ENCODE measurements at regions not wholly inside any gene's neighbourhood (a gene's known extent, or its start where the extent isn't known, plus 50 kb on each side); places are given as distances from the start of the nearest gene placed in this dataset.

DNA sequence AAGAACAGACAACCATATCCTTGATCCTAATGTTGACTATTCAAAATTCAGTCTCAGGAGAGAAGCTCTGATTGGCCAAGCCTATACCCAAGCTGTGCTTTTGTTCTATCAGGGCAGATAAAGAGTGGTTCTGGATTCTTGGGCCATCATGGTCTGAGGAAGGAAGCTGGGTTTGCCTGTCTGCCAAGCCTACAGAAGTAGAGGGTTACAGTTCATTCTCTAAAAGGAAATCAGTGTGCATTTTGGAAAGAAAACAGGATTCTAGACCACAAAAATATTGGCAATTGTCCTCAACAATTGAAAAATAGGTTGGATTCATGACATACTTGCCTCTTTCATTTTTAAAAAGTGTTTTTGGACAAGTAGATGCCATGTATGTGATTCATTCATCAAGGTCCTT is 145.4 kb upstream of the BMP2 start:
- no peak for ATAC-seq

GRCh38 chr20:6618051-6618450 is 149.4 kb upstream of the BMP2 start:
- no peak for ATAC-seq
- intact Hi-C loops (cut with micrococcal nuclease; ENCODE audit: unreplicated experiment) = no loop called here
- in situ Hi-C loops (cut with HindIII; ENCODE audit: low pct_unique_long_range_greater_than_20kb, low sequenced_read_pairs) = no loop called here
- BruUV-seq (replicated peaks) = no TSS peak
- POLR2A ChIA-PET = no interaction called here
- Histone ChIP-seq H3K9me3 (ENCODE audit: control insufficient read depth, insufficient read depth, low read depth, low read length) (peaks cover 3% of the 10 kb centered on the region; the same call in 1 of the 2 replicates), H3K27ac (ENCODE audit: low read length) (no peak overlapping the region), H3K4me1 (ENCODE audit: control insufficient read depth, insufficient read depth, low read length) (no peaks in the 10 kb centered on the region), H3K4me3 (ENCODE audit: low read depth in 2 of 2, low read length in 2 of 2) (no peak overlapping the region), H3K27me3 (ENCODE audit: control insufficient read depth, insufficient read depth, low read length) (no peaks in the 10 kb centered on the region), H3K36me3 (ENCODE audit: control insufficient read depth, insufficient read depth, low read length) (no peaks in the 10 kb centered on the region)
- CTCF ChIA-PET = no interaction called here
- DNase-seq (ENCODE audit: low read depth, low spot score) = no peak
- TF ChIP-seq POLR2AphosphoS5 (IDR thresholded peaks at IDR 0.05; ENCODE audit: low read depth, low read length) (no peak), CTCF (IDR thresholded peaks at IDR 0.05) (no peak), SIN3A (IDR thresholded peaks at IDR 0.05; ENCODE audit: borderline replicate concordance, insufficient read depth, low read depth, low read length) (no peak)

More for the DNA sequence above, 145.4 kb upstream of the BMP2 start:
- Histone ChIP-seq H3K27ac (ENCODE audit: low read length) (no peak overlapping the region), H3K4me1 (ENCODE audit: control insufficient read depth, insufficient read depth, low read length) (no peaks in the 10 kb centered on the region), H3K36me3 (ENCODE audit: control insufficient read depth, insufficient read depth, low read length) (no peaks in the 10 kb centered on the region), H3K4me3 (ENCODE audit: low read depth in 2 of 2, low read length in 2 of 2) (no peak overlapping the region), H3K27me3 (ENCODE audit: control insufficient read depth, insufficient read depth, low read length) (no peaks in the 10 kb centered on the region), H3K9me3 (ENCODE audit: control insufficient read depth, insufficient read depth, low read depth, low read length) (peaks cover 3% of the 10 kb centered on the region; the same call in 1 of the 2 replicates)
- BruUV-seq (replicated peaks) = no TSS peak
- intact Hi-C loops (cut with micrococcal nuclease; ENCODE audit: unreplicated experiment) = no loop called here
- in situ Hi-C loops (cut with HindIII; ENCODE audit: low pct_unique_long_range_greater_than_20kb, low sequenced_read_pairs) = no loop called here
- POLR2A ChIA-PET = no interaction called here
- TF ChIP-seq CTCF (IDR thresholded peaks at IDR 0.05) (no peak), SIN3A (IDR thresholded peaks at IDR 0.05; ENCODE audit: borderline replicate concordance, insufficient read depth, low read depth, low read length) (no peak), TCF7L2 (IDR thresholded peaks at IDR 0.05; ENCODE audit: low read depth, low read length) (no peak), POLR2AphosphoS5 (IDR thresholded peaks at IDR 0.05; ENCODE audit: low read depth, low read length) (no peak)
- TF ChIP-seq, protein P1, sequence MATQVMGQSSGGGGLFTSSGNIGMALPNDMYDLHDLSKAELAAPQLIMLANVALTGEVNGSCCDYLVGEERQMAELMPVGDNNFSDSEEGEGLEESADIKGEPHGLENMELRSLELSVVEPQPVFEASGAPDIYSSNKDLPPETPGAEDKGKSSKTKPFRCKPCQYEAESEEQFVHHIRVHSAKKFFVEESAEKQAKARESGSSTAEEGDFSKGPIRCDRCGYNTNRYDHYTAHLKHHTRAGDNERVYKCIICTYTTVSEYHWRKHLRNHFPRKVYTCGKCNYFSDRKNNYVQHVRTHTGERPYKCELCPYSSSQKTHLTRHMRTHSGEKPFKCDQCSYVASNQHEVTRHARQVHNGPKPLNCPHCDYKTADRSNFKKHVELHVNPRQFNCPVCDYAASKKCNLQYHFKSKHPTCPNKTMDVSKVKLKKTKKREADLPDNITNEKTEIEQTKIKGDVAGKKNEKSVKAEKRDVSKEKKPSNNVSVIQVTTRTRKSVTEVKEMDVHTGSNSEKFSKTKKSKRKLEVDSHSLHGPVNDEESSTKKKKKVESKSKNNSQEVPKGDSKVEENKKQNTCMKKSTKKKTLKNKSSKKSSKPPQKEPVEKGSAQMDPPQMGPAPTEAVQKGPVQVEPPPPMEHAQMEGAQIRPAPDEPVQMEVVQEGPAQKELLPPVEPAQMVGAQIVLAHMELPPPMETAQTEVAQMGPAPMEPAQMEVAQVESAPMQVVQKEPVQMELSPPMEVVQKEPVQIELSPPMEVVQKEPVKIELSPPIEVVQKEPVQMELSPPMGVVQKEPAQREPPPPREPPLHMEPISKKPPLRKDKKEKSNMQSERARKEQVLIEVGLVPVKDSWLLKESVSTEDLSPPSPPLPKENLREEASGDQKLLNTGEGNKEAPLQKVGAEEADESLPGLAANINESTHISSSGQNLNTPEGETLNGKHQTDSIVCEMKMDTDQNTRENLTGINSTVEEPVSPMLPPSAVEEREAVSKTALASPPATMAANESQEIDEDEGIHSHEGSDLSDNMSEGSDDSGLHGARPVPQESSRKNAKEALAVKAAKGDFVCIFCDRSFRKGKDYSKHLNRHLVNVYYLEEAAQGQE (IDR thresholded peaks at IDR 0.05; ENCODE audit: insufficient read depth in 1 of 2, low read depth in 2 of 2, low read length in 1 of 2) = no peak
- CTCF ChIA-PET = no interaction called here
- no peak for DNase-seq (ENCODE audit: low read depth, low spot score)
